ENCODE measurements at regions not wholly inside any gene's neighbourhood (a gene's known extent, or its start where the extent isn't known, plus 50 kb on each side); places are given as distances from the start of the nearest gene placed in this dataset.

- DNase-seq (ENCODE audit: low spot score): no peak
Measured at GRCh38 chr2:18380321-18380720, 180.1 kb downstream of the RDH14 start.

- no peak for DNase-seq (ENCODE audit: low spot score)
Measured at GRCh38 chr2:18379870-18380269, 180.6 kb downstream of the RDH14 start.

GRCh38 chr2:18378020-18378653, 182.3 kb downstream of the RDH14 start:
- DNase-seq (ENCODE audit: low spot score): peak; percentile 51

- no peak for DNase-seq (ENCODE audit: low spot score)
Measured at GRCh38 chr2:18376936-18377335, 183.5 kb downstream of the RDH14 start.

- DNase-seq (ENCODE audit: low spot score): no peak
Measured at GRCh38 chr2:18373664-18374063, 186.8 kb downstream of the RDH14 start.

GRCh38 chr2:18373081-18373480, 187.4 kb downstream of the RDH14 start:
- no peak for DNase-seq (ENCODE audit: low spot score)

GRCh38 chr2:18372641-18373040, 187.8 kb downstream of the RDH14 start:
- DNase-seq (ENCODE audit: low spot score): no peak

GRCh38 chr2:18369760-18370159, 190.7 kb downstream of the RDH14 start:
- DNase-seq (ENCODE audit: low spot score): no peak

- DNase-seq (ENCODE audit: low spot score): no peak
Measured at GRCh38 chr2:18368008-18368407, 192.4 kb downstream of the RDH14 start.

GRCh38 chr2:18365342-18365741, 195.1 kb downstream of the RDH14 start:
- no peak for DNase-seq (ENCODE audit: low spot score)

- no peak for DNase-seq (ENCODE audit: low spot score)
Measured at GRCh38 chr2:18363348-18363747, 197.1 kb downstream of the RDH14 start.

GRCh38 chr2:18362696-18363095, 197.8 kb downstream of the RDH14 start:
- no peak for DNase-seq (ENCODE audit: low spot score)

GRCh38 chr2:18357537-18357936, 202.9 kb downstream of the RDH14 start:
- no peak for DNase-seq (ENCODE audit: low spot score)

GRCh38 chr2:18356676-18357075, 203.8 kb downstream of the RDH14 start:
- DNase-seq (ENCODE audit: low spot score): no peak

- DNase-seq (ENCODE audit: low spot score): no peak
Measured at GRCh38 chr2:18349421-18349820, 211.0 kb downstream of the RDH14 start.

- no peak for DNase-seq (ENCODE audit: low spot score)
Measured at GRCh38 chr2:18346874-18347273, 213.6 kb downstream of the RDH14 start.

GRCh38 chr2:18346344-18346743, 214.1 kb downstream of the RDH14 start:
- DNase-seq (ENCODE audit: low spot score): no peak

- DNase-seq (ENCODE audit: low spot score): no peak
Measured at GRCh38 chr2:18345848-18346247, 214.6 kb downstream of the RDH14 start.

GRCh38 chr2:18342901-18343300, 217.6 kb downstream of the RDH14 start:
- no peak for DNase-seq (ENCODE audit: low spot score)

- no peak for DNase-seq (ENCODE audit: low spot score)
Measured at GRCh38 chr2:18339326-18339725, 221.1 kb downstream of the RDH14 start.

GRCh38 chr2:18336975-18337374, 223.5 kb downstream of the RDH14 start:
- no peak for DNase-seq (ENCODE audit: low spot score)

- no peak for DNase-seq (ENCODE audit: low spot score)
Measured at GRCh38 chr2:18332477-18332876, 228.0 kb downstream of the RDH14 start.

- DNase-seq (ENCODE audit: low spot score): no peak
Measured at GRCh38 chr2:18325118-18325517, 235.3 kb downstream of the RDH14 start.

- DNase-seq (ENCODE audit: low spot score): no peak
Measured at GRCh38 chr2:18319987-18320386, 240.5 kb downstream of the RDH14 start.
